ENCODE measurements at regions not wholly inside any gene's neighbourhood (a gene's known extent, or its start where the extent isn't known, plus 50 kb on each side); places are given as distances from the start of the nearest gene placed in this dataset.

DNA sequence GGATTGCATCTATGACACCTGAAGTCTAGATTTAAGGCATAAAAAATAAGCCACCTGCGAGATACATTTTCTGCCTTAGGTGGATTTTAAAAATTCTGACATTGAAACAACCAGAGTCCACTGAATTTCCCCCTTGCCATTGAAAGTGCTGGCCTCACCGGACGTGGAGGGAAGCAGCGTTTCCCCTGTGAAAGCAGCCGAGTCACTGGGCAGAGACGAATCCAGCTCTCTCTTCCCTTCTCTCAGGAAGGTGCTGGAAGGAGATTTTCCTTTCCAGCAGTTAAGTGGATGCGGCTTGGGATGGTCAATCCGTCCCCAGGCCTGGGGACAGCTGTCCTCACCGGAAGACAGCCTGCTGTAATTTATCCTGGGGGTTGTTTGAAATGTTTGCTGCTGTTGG lies 270.9 kb upstream of the FOXF1 start:
- TF ChIP-seq ZFX (IDR thresholded peaks at IDR 0.05): no peak
- TF ChIP-seq, protein P1, sequence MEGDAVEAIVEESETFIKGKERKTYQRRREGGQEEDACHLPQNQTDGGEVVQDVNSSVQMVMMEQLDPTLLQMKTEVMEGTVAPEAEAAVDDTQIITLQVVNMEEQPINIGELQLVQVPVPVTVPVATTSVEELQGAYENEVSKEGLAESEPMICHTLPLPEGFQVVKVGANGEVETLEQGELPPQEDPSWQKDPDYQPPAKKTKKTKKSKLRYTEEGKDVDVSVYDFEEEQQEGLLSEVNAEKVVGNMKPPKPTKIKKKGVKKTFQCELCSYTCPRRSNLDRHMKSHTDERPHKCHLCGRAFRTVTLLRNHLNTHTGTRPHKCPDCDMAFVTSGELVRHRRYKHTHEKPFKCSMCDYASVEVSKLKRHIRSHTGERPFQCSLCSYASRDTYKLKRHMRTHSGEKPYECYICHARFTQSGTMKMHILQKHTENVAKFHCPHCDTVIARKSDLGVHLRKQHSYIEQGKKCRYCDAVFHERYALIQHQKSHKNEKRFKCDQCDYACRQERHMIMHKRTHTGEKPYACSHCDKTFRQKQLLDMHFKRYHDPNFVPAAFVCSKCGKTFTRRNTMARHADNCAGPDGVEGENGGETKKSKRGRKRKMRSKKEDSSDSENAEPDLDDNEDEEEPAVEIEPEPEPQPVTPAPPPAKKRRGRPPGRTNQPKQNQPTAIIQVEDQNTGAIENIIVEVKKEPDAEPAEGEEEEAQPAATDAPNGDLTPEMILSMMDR (conservative IDR thresholded peaks at IDR 0.05): no peak
- no peak overlapping the region for H3K27ac ChIP-seq

GRCh38 chr16:86240716-86241363 lies 269.5 kb upstream of the FOXF1 start:
- TF ChIP-seq, protein P1 (conservative IDR thresholded peaks at IDR 0.05): no peak
- no peak for TF ChIP-seq ZFX (IDR thresholded peaks at IDR 0.05)
- no peak overlapping the region for H3K27ac ChIP-seq

GRCh38 chr16:86241681-86242080 lies 268.6 kb upstream of the FOXF1 start:
- TF ChIP-seq ZFX (IDR thresholded peaks at IDR 0.05): no peak
- TF ChIP-seq, protein P1 (conservative IDR thresholded peaks at IDR 0.05): no peak
- no peak overlapping the region for H3K27ac ChIP-seq

DNA sequence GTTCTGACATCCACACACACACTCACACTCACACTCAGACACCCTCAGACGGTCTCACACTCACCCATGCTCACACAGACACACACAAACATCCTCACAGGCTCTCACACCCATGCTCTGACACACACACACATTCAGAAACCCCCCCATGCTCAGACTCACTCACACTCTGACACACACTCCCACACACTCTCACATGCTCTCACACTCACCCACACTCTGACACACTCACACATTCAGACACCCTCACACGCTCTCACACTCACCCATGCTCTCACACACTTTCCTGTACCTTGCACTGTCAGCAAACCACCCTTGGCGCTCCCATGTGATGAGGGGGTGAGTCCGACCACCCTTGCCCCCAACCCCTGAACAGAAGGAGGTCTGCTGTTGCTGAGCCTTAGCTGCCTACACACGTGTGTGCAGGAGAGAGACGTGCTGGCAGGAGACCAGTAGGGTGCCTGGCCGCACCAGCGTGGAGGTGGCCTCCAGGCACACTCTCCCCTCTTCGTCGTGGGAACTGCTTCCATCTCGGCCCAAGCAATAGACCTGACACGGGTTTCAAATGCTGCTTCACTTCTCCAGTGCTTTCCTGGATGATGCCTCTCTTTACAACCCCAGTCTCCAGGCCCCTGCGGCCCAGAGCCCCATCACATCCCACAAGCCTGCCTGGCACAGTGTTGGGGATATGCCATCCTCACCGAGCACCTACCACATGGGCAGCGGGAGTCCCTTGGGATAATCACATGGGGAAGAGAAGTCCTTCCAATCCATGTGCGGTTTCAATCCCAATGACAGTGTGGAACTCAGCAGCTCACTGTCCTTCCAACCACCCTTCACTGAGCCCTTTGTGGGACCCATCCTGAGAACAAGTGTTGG lies 267.8 kb upstream of the FOXF1 start:
- TF ChIP-seq ZFX (IDR thresholded peaks at IDR 0.05): no peak
- TF ChIP-seq, protein P1 (conservative IDR thresholded peaks at IDR 0.05): no peak
- no peak overlapping the region for H3K27ac ChIP-seq

DNA sequence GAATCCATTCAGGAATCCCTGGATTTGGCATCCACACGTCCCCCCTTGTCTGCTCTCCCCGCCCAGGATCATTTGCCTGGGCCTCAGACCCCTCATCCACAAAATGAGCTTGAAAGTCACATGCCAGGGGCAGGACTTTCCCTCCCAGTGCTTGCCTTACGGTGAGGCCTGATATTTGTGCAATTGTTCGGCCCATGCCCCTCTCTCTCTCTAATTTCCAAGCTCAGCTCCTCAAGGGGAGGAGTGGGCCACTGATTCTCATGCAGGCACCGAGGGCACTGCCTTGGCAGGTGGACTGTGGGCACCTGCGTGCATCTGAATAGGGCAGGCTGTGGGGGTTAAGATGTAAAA lies 267.2 kb upstream of the FOXF1 start:
- TF ChIP-seq ZFX (IDR thresholded peaks at IDR 0.05): no peak
- TF ChIP-seq, protein P1 (conservative IDR thresholded peaks at IDR 0.05): no peak
- no peak overlapping the region for H3K27ac ChIP-seq

DNA sequence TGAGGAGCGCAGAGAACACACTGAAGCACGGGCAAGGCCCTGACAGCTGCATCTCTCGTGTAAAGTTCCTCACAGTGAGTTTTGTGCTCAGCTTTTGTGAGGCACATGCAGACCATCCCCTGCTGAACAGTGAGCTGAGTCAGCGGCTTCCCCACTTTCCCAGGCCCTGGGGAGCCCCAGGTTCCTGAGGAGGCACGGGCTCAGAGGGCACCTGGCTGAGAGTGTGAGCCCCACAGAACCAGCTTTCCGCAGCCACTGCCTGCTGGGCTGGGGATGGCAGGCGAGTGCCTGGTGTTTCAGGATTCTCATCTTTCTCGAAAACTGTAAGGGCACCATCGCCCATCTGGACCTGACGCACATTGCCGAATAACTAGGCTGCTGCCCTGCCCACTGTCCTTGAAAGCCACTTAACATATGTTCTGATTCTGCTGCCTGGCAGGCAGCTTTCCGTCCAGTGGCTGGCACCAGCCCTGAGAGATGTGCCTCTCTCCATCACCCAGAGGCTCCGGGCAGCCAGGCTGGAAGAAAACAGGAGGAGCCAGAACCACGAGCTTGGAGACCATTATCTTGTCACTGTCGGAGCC lies 266.7 kb upstream of the FOXF1 start:
- H3K27ac ChIP-seq: no peak overlapping the region
- TF ChIP-seq, protein P1 (conservative IDR thresholded peaks at IDR 0.05): no peak
- TF ChIP-seq ZFX (IDR thresholded peaks at IDR 0.05): no peak

DNA sequence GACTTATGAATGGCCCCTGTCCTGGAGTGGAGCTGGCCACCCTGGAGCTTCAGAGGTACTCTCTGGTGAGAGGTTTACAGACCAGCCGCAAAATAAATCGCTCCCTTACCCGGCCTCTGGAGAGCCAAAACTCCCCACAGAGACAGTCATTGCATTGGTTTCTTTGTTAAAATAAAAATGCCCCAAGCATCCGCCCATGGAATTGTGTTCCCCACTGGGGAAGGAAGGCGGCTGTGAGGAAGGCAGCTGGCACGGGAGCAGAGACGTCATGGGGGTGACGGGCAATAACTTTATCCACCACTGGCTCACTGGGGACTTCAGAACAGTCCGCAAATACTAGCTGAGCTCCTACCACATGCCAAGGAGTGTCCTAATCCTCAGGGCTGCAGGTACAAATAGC lies 266.2 kb upstream of the FOXF1 start:
- H3K27ac ChIP-seq: no peak overlapping the region
- TF ChIP-seq, protein P1 (conservative IDR thresholded peaks at IDR 0.05): no peak
- no peak for TF ChIP-seq ZFX (IDR thresholded peaks at IDR 0.05)

All from C4-2B (cell line).